ENCODE measurements at regions not wholly inside any gene's neighbourhood (a gene's known extent, or its start where the extent isn't known, plus 50 kb on each side); places are given as distances from the start of the nearest gene placed in this dataset.

DNA sequence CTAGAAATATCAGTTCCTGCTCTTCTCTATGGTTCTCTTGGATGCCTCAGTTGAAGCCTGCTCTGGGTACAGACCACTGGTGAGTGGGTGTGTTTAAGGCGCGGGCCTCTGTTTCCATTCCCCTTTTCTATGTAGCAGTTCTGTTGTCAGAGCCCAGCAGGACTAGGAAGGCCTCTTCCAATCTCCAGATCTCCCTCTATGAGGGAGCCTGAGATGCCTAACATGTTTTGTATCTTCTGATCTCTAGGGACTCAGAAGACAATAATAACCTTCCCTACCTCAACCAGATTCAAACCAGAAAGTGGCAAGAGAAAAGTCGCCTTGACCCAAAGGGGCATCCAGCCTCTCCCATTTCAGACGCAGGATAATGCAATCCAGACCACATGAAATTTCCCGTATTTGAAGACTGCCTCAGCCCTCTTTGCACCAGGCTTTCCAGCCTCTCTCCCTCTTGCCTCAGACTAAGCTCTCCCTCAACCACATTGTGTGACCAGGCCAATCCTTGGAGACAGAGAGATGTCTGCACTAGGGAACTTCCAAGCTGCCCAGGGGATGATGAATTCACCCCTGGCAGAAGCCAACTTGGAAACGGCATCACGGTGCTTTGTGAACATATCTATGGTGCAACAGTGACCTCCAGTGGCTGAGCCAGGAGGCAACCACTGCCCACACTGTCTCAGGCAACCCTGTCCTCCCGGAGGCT lies 150.1 kb upstream of the UBASH3B start:
- 43 to 45% methylated on average over 8 of the region's 8 CpGs for WGBS, 2 donors
- Histone ChIP-seq H3K9me3 (no peaks in the 10 kb centered on the region), H3K4me1 (peaks cover 7% of the 10 kb centered on the region), H3K4me3 (no peak overlapping the region), H3K27me3 (no peaks in the 10 kb centered on the region), H3K27ac (no peak overlapping the region), H3K36me3 (ENCODE audit: low read depth, missing control alignments) (no peaks in the 10 kb centered on the region)
- TF ChIP-seq, protein P1, sequence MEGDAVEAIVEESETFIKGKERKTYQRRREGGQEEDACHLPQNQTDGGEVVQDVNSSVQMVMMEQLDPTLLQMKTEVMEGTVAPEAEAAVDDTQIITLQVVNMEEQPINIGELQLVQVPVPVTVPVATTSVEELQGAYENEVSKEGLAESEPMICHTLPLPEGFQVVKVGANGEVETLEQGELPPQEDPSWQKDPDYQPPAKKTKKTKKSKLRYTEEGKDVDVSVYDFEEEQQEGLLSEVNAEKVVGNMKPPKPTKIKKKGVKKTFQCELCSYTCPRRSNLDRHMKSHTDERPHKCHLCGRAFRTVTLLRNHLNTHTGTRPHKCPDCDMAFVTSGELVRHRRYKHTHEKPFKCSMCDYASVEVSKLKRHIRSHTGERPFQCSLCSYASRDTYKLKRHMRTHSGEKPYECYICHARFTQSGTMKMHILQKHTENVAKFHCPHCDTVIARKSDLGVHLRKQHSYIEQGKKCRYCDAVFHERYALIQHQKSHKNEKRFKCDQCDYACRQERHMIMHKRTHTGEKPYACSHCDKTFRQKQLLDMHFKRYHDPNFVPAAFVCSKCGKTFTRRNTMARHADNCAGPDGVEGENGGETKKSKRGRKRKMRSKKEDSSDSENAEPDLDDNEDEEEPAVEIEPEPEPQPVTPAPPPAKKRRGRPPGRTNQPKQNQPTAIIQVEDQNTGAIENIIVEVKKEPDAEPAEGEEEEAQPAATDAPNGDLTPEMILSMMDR (IDR thresholded peaks at IDR 0.05) = peak; percentile 64 to 82 (median 72)
- no peak for TF ChIP-seq POLR2A (IDR thresholded peaks at IDR 0.05)
- peak; percentile 92 for DNase-seq
- intact Hi-C loops (cut with DNase I; ENCODE audit: low total_unique reads) = loop anchor here (10.0 kb wide), 1 partner anchor 291 kb away; no protein-coding TSS in a partner anchor

DNA sequence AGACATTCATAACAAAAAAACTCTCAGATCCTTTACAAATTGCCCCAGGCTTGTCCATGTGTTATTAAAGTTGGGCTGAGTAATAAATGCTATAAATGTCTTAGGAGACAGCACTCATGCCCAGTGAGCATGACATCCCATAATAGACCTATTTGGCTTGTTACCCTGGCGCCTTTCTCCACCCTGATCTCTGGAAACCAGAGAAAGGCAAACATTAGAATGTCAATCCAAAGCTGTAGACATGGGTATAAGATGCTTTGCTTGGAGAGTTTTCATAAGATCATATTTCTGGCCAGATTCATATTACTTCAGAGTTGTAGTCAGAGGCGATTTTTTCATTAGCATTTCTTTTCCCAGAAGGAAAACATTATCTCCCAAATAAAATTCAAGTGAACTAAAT lies 161.3 kb upstream of the UBASH3B start:
- H3K4me3 ChIP-seq = no peak overlapping the region
- no peaks in the 10 kb centered on the region for H3K9me3 ChIP-seq
- intact Hi-C loops (cut with DNase I; ENCODE audit: low total_unique reads) = no loop called here
- no peak for DNase-seq
- H3K27me3 ChIP-seq = no peaks in the 10 kb centered on the region
- WGBS, 2 donors = 78 to 89% methylated on average over 2 of the region's 2 CpGs
- TF ChIP-seq POLR2A (IDR thresholded peaks at IDR 0.05) = no peak
- TF ChIP-seq, protein P1 (IDR thresholded peaks at IDR 0.05) = no peak
- H3K27ac ChIP-seq = no peak overlapping the region
- H3K36me3 ChIP-seq (ENCODE audit: low read depth, missing control alignments) = no peaks in the 10 kb centered on the region
- no peaks in the 10 kb centered on the region for H3K4me1 ChIP-seq

DNA sequence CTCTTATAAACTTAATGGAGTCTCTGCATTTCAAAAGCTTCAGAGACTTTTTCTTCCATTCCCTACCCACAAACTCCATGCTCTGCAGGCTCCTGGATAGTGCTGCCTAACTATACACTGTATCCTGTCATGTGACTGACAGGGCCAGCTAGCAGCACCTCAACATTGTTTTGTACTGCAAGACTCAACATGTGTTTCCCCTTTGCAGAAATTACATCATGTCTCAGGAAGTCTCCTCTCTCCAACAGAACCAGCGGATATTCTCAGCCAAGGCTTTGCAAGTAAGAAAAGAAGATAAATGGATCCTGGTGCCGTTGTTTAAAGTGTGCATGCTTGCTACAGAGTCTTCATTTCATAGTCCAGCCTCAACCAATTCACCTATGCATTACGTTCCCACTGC lies 164.0 kb upstream of the UBASH3B start:
- no peak for DNase-seq

DNA sequence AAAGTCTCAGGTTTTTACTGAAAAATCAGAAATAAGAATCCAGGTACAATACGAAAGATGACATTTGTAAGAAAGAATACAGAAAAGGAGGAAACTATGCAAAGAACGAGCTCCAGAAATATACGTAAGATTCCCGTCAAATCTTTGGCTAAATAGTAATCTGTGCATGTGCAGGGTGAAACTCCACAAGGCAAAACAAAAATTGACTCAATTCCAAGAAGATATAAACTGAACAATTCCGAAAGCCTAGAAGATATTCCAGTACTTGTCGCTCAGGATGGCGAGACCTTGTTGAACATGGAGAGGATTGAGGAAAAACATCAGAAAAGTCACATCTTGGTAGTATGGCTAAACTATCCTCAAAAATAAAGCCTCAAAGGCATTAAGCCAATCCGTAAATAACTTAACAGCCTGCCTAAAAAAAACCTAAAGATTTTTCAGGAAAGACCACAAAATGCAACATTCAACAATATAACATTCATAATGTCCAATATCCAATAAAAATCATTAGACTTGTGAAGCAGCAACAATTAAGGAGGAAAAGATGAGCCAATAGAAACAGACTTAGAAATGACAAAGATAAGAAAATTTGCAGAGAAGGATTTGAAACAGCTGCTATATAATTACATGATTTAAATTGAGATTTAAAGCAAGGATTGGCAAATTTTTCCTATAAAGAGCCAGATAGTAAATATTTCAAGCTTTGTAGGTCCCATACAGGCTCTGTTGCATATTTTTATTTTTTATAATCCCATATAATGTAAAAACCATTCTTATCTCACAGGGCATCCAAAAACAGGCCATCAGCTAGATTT lies 166.4 kb upstream of the UBASH3B start:
- no peaks in the 10 kb centered on the region for H3K36me3 ChIP-seq (ENCODE audit: low read depth, missing control alignments)
- intact Hi-C loops (cut with DNase I; ENCODE audit: low total_unique reads) = no loop called here
- no peaks in the 10 kb centered on the region for H3K4me1 ChIP-seq
- H3K4me3 ChIP-seq = no peak overlapping the region
- DNase-seq = no peak
- no peak for TF ChIP-seq POLR2A (IDR thresholded peaks at IDR 0.05)
- TF ChIP-seq, protein P1 (IDR thresholded peaks at IDR 0.05) = no peak
- no peaks in the 10 kb centered on the region for H3K9me3 ChIP-seq
- H3K27ac ChIP-seq = no peak overlapping the region
- WGBS, 2 donors = 78 to 85% methylated on average over 8 of the region's 8 CpGs
- no peaks in the 10 kb centered on the region for H3K27me3 ChIP-seq

More for the DNA sequence above, 164.0 kb upstream of the UBASH3B start:
- intact Hi-C loops (cut with DNase I; ENCODE audit: low total_unique reads) = no loop called here
- TF ChIP-seq, protein P1 (IDR thresholded peaks at IDR 0.05) = no peak
- TF ChIP-seq POLR2A (IDR thresholded peaks at IDR 0.05) = no peak
- no peak overlapping the region for H3K4me3 ChIP-seq
- H3K4me1 ChIP-seq = no peaks in the 10 kb centered on the region
- no peaks in the 10 kb centered on the region for H3K36me3 ChIP-seq (ENCODE audit: low read depth, missing control alignments)
- no peaks in the 10 kb centered on the region for H3K27me3 ChIP-seq
- WGBS, 2 donors = 64 to 73% methylated on average over 3 of the region's 3 CpGs
- no peaks in the 10 kb centered on the region for H3K9me3 ChIP-seq
- H3K27ac ChIP-seq = no peak overlapping the region

All from testis (tissue), 2 donors.